GM23338 (cell line): ENCODE measurements at regions not wholly inside any gene's neighbourhood (a gene's known extent, or its start where the extent isn't known, plus 50 kb on each side); places are given as distances from the start of the nearest gene placed in this dataset.

Experiments used
- EZH2 ChIP-seq: fragments of 200-600 bp; sonication (generic); IDR thresholded peaks from one replicate; pipeline ENCODE4 v1.8.0; 2017; ENCODE audit warnings: antibody characterized with exemption, mild to moderate bottlenecking, low read depth; ENCODE audit not compliant: unreplicated experiment
- EZH2phosphoT487 ChIP-seq: fragments of 200-600 bp; sonication (generic); IDR thresholded peaks from one replicate; pipeline ENCODE4 v1.8.1; 2018; ENCODE audit warnings: antibody characterized with exemption; ENCODE audit not compliant: unreplicated experiment
- JUNB ChIP-seq: IDR thresholded peaks from one replicate; pipeline ENCODE4 v1.6.1; 2016; ENCODE audit warnings: antibody characterized with exemption; ENCODE audit not compliant: unreplicated experiment
- POLR2AphosphoS5 ChIP-seq: IDR thresholded peaks from 2 replicates; pipeline ENCODE4 v1.6.1; 2016; ENCODE audit warnings: antibody characterized with exemption, low read depth
- TF ChIP-seq, protein P1 (sequence below), 2 experiments: fragments of 200-600 bp in 1 of 2; sonication (generic) in 1 of 2; conservative IDR thresholded peaks; 2 replicates each; pipeline versions ENCODE4 v1.5.1 to v1.6.1; 2016 to 2017; ENCODE audit warnings: antibody characterized with exemption in 2 of 2, low read depth in 2 of 2, mild to moderate bottlenecking in 2 of 2, moderate library complexity in 1 of 2

DNA sequence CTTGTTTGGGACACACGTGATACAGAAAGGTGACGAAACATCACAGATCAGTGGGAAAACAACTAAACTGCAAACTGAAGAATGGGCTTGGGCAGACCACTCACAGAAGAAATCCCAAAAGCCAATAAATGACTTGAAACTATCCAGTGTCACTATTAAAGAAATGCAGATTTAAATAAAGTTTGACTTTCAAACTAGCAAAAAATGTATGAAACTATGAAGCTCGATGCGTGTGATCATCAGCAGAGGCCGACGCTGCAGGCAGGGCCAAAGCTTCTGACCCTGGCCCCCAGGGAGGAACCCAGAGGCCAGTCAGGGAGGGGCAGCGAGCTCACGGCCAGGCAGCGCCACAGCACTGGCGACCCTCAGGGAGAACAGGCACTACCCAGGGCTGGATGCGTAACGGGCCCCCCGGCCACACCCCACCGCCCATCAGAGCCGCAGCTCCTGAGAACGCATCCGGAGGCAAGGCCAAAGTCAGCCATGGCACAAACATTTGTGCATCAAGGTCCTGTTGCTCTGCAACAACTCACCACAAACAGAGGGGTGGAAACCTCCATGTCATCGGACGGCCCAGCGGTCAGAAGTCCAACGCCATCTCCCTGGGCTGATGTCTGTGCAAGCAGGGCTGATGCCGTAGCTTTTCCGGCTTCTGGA is 94.1 kb downstream of the YTHDF1 start:
- TF ChIP-seq, protein P1, sequence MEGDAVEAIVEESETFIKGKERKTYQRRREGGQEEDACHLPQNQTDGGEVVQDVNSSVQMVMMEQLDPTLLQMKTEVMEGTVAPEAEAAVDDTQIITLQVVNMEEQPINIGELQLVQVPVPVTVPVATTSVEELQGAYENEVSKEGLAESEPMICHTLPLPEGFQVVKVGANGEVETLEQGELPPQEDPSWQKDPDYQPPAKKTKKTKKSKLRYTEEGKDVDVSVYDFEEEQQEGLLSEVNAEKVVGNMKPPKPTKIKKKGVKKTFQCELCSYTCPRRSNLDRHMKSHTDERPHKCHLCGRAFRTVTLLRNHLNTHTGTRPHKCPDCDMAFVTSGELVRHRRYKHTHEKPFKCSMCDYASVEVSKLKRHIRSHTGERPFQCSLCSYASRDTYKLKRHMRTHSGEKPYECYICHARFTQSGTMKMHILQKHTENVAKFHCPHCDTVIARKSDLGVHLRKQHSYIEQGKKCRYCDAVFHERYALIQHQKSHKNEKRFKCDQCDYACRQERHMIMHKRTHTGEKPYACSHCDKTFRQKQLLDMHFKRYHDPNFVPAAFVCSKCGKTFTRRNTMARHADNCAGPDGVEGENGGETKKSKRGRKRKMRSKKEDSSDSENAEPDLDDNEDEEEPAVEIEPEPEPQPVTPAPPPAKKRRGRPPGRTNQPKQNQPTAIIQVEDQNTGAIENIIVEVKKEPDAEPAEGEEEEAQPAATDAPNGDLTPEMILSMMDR (conservative IDR thresholded peaks at IDR 0.05; ENCODE audit: low read depth in 2 of 2) = no peak
- TF ChIP-seq POLR2AphosphoS5 (no peak), EZH2 (no peak), JUNB (no peak), EZH2phosphoT487 (no peak)
